Mucosa of gallbladder (tissue), 1 donor: ENCODE measurements at regions not wholly inside any gene's neighbourhood (a gene's known extent, or its start where the extent isn't known, plus 50 kb on each side); places are given as distances from the start of the nearest gene placed in this dataset.
A peak's percentile ranks its signal among the peaks of the same experiment; 100 is the strongest.
"Not testable (repeated sequence)": the region's sequence is repeated elsewhere in the genome, so short reads cannot be mapped to it uniquely, and the experiment has no call there.

ENCODE experiments used
- DNase-seq: peaks from one replicate; pipeline ENCODE4 v3.0.0-alpha.2; 2020; ENCODE audit warnings: low spot score
- donor health status: DM: no; HTN: no; CAD: no.

GRCh38 chr3:6769532-6770396, 91.2 kb upstream of the GRM7 start:
- not testable (repeated sequence) for DNase-seq

DNA sequence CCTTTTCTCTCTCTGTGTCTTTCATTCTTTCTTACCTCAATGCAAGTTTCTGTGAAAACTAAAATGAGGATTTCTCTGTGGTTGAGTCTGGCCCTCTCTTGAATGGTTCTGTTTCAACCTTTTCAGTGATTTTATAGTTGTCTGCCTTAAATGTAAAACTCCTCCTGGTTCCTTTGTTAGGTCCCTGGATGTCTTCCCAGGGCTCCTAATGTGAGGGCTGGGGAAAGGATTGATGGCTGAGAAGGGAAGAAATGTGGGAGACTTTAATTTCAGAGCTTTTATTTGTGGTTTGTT, 90.6 kb upstream of the GRM7 start:
- DNase-seq, result no peak

GRCh38 chr3:6771171-6771570, 89.7 kb upstream of the GRM7 start:
- DNase-seq, result no peak

DNA sequence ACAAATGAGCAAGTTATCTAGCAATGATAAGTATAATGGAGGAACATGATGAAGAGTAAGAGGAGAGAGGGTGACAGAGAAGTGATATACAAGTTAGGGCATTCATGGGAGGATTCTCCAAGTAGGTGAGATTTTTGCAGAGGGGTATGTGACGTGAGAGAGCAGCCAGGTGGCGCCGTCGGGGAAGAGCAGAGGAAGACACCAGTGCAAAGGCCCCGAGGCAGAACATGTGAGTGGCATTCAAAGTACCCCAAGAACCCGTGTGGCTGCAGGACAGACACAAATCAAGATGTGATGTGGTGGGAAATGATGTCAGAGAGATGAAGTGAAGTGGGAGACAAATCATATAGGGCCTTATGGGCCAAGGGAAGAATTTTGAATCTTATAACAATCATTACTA, 81.8 kb upstream of the GRM7 start:
- no peak for DNase-seq

GRCh38 chr3:6781092-6781491, 79.8 kb upstream of the GRM7 start:
- DNase-seq, result no peak

GRCh38 chr3:6785726-6786125, 75.2 kb upstream of the GRM7 start:
- no peak for DNase-seq

GRCh38 chr3:6791161-6791560, 69.8 kb upstream of the GRM7 start:
- no peak for DNase-seq

GRCh38 chr3:6799264-6799915, 61.5 kb upstream of the GRM7 start:
- DNase-seq, result peak; percentile 17

- DNase-seq, result no peak
Observed at GRCh38 chr3:6803619-6804018, 57.3 kb upstream of the GRM7 start.

DNA sequence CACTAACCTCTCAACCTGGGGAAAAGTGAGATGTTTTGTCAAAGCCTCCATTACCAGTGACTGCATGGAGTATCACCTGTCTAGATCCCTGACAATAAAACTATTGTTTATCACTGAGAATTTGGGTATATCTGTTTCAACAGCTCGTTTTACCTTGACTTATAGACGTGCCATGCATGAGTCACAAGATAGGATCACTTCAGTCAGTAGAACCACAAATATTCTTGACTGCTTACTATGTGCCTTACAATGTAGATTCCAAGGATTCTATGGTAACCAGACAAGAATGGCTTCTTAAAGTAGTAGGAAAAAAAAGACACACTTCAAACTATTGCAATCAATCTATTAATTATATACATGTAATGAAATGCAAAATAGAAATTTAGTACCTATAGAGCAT, 55.7 kb upstream of the GRM7 start:
- no peak for DNase-seq

GRCh38 chr3:6806991-6807390, 53.9 kb upstream of the GRM7 start:
- DNase-seq, result no peak

DNA sequence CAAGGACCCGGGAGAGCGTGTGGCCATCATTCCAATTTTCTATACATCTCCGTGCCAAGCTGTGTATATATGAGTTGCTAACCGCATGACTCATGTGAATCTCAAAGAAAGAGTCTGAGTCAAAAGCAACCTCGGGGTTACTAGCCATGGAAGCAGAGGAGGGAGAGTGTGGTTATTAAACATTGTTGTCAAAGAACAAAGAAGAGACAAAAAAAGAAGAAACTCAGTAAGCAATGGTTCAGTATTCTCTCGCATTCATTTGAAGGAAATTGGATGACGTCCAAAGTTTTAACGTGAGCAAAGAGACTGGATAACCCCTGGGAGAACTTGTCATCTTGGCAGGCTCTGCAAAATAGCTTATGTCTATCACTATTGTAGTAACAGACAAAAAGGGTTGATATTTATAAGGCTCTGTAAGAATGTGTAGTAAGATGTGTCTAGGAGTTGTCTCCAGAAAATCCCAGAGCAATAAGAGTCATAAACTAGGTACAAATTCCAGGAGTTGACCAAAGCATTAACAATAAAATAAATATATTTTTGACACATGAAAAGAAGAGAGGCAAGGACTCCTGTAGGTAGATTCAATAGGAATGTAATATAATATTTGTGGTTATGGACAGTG, 52.8 kb upstream of the GRM7 start:
- no peak for DNase-seq

GRCh38 chr3:6809349-6809748, 51.6 kb upstream of the GRM7 start:
- DNase-seq, result no peak
